Endothelial cell (in vitro differentiated cells): ENCODE measurements at regions not wholly inside any gene's neighbourhood (a gene's known extent, or its start where the extent isn't known, plus 50 kb on each side); places are given as distances from the start of the nearest gene placed in this dataset.
"Not testable (repeated sequence)": the region's sequence is repeated elsewhere in the genome, so short reads cannot be mapped to it uniquely, and the experiment has no call there.

Source experiments
- DNase-seq: peaks from one replicate; pipeline ENCODE4 v3.0.0; 2021; ENCODE audit warnings: low spot score
- H3K27ac Mint-ChIP-seq: one replicate; pipeline ENCODE4 v1.8.0; 2021; ENCODE audit warnings: mixed read lengths, inconsistent platforms; ENCODE audit not compliant: unreplicated experiment
- H3K27me3 Mint-ChIP-seq: one replicate; pipeline ENCODE4 v1.8.0; 2021; ENCODE audit warnings: mild to moderate bottlenecking, moderate library complexity, mixed read lengths, inconsistent platforms; ENCODE audit not compliant: unreplicated experiment
- H3K36me3 Mint-ChIP-seq: one replicate; pipeline ENCODE4 v1.8.0; 2021; ENCODE audit warnings: mild to moderate bottlenecking, low read depth, mixed read lengths, inconsistent platforms; ENCODE audit not compliant: unreplicated experiment
- H3K4me1 Mint-ChIP-seq: one replicate; pipeline ENCODE4 v1.8.0; 2021; ENCODE audit warnings: mild to moderate bottlenecking, mixed read lengths, inconsistent platforms; ENCODE audit not compliant: unreplicated experiment
- H3K4me3 Mint-ChIP-seq: one replicate; pipeline ENCODE4 v1.8.0; 2021; ENCODE audit warnings: mild to moderate bottlenecking, mixed read lengths, inconsistent platforms; ENCODE audit not compliant: unreplicated experiment
- H3K9me3 Mint-ChIP-seq: one replicate; pipeline ENCODE4 v1.8.0; 2021; ENCODE audit warnings: mixed read lengths, inconsistent platforms; ENCODE audit not compliant: unreplicated experiment
- TF ChIP-seq, protein P1 (sequence below): fragments of 200-600 bp; sonication (generic); IDR thresholded peaks from one replicate; pipeline ENCODE4 v1.5.0; 2021; ENCODE audit warnings: antibody characterized with exemption; ENCODE audit not compliant: unreplicated experiment

- Mint-ChIP-seq H3K4me3 (no peak overlapping the region), H3K9me3 (no peaks in the 10 kb centered on the region), H3K36me3 (no peaks in the 10 kb centered on the region), H3K27ac (no peak overlapping the region), H3K27me3 (peaks cover 2% of the 10 kb centered on the region), H3K4me1 (no peaks in the 10 kb centered on the region)
- TF ChIP-seq, protein P1, sequence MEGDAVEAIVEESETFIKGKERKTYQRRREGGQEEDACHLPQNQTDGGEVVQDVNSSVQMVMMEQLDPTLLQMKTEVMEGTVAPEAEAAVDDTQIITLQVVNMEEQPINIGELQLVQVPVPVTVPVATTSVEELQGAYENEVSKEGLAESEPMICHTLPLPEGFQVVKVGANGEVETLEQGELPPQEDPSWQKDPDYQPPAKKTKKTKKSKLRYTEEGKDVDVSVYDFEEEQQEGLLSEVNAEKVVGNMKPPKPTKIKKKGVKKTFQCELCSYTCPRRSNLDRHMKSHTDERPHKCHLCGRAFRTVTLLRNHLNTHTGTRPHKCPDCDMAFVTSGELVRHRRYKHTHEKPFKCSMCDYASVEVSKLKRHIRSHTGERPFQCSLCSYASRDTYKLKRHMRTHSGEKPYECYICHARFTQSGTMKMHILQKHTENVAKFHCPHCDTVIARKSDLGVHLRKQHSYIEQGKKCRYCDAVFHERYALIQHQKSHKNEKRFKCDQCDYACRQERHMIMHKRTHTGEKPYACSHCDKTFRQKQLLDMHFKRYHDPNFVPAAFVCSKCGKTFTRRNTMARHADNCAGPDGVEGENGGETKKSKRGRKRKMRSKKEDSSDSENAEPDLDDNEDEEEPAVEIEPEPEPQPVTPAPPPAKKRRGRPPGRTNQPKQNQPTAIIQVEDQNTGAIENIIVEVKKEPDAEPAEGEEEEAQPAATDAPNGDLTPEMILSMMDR = no peak
- no peak for DNase-seq
Observed at GRCh38 chrX:128622296-128622695, 570.1 kb upstream of the ACTRT1 start.

DNA sequence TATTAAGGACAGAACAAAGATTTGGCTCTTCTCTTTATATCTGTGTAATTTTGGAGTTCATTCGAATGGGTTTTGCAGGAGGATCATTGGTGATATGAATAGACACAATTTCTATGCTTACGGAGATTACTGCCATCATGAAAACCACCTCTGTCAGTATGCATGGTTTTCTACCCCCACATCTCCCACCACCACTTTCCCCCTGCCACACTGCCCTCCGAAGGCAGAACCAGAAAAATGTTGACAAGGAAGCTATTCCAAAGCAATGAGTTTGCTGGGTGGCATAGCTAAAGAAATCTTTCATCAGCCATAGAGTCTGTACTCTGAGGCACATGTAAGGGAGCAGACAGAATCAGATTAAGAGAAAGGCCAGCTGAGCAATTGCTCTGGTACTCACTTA, 567.3 kb upstream of the ACTRT1 start:
- H3K27ac Mint-ChIP-seq = no peak overlapping the region
- no peaks in the 10 kb centered on the region for H3K9me3 Mint-ChIP-seq
- no peaks in the 10 kb centered on the region for H3K4me1 Mint-ChIP-seq
- DNase-seq = no peak
- no peaks in the 10 kb centered on the region for H3K27me3 Mint-ChIP-seq
- H3K36me3 Mint-ChIP-seq = no peaks in the 10 kb centered on the region
- no peak overlapping the region for H3K4me3 Mint-ChIP-seq
- TF ChIP-seq, protein P1 = no peak

- Mint-ChIP-seq H3K36me3 (no peaks in the 10 kb centered on the region), H3K9me3 (no peaks in the 10 kb centered on the region), H3K27me3 (no peaks in the 10 kb centered on the region), H3K4me3 (no peak overlapping the region), H3K27ac (no peak overlapping the region), H3K4me1 (no peaks in the 10 kb centered on the region)
- TF ChIP-seq, protein P1 = no peak
- DNase-seq = no peak
Observed at GRCh38 chrX:128616933-128617332, 564.7 kb upstream of the ACTRT1 start.

DNA sequence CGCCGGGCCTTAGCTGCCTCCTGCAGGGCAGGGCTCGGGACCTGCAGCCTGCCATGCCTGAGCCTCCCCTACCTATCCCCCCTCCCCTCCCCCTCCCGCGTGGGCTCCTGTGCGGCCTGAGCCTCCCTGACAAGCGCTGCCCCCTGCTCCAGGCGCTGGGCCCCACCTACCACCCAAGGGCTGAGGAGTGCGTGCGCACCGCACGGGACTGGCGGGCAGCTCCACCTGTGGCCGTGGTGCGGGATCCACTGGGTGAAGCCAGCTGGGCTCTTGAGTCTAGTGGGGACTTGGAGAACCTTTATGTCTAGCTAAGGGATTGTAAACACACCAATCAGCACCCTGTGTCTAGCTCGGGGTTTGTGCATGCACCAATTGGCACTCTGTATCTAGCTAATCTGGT, 554.6 kb upstream of the ACTRT1 start:
- H3K9me3 Mint-ChIP-seq, H3K27me3 Mint-ChIP-seq, H3K4me3 Mint-ChIP-seq, H3K36me3 Mint-ChIP-seq, DNase-seq, H3K27ac Mint-ChIP-seq, H3K4me1 Mint-ChIP-seq: not testable (repeated sequence)

GRCh38 chrX:128606357-128606756, 554.2 kb upstream of the ACTRT1 start:
- not testable (repeated sequence) for H3K4me3 Mint-ChIP-seq, H3K9me3 Mint-ChIP-seq, H3K27ac Mint-ChIP-seq, H3K27me3 Mint-ChIP-seq, H3K36me3 Mint-ChIP-seq, H3K4me1 Mint-ChIP-seq, DNase-seq

DNA sequence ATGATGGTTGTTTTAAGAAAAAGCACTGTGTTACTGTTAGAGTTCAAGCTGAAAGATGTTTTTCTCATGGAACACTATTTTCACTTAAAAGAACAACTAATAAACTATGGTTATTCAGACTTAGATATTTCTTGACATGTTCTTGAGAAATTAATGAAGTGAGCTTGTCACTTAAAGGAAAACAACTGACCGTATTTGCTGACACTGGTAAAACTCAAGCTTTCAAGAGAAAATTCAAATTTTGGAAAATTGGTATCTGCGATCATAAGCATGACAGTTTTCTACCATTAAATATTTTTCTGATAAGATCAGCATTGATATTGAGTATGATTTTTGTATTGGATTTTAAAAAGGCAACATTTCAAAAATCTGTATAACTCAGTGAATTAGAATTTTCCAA, 549.5 kb upstream of the ACTRT1 start:
- no peak for DNase-seq
- Mint-ChIP-seq H3K4me1 (no peaks in the 10 kb centered on the region), H3K9me3 (no peaks in the 10 kb centered on the region), H3K36me3 (no peaks in the 10 kb centered on the region), H3K27ac (no peak overlapping the region), H3K27me3 (peaks cover 2% of the 10 kb centered on the region), H3K4me3 (no peak overlapping the region)
- TF ChIP-seq, protein P1 = no peak
